HepG2 (cell line): ENCODE measurements at regions not wholly inside any gene's neighbourhood (a gene's known extent, or its start where the extent isn't known, plus 50 kb on each side); places are given as distances from the start of the nearest gene placed in this dataset.

Experiments used
- ATAC-seq: fragments of 200-7000 bp; cut with Tn5 transposase; 3 replicates; pipeline ENCODE4 v1.9.1; 2020; ENCODE audit warnings: mild to moderate bottlenecking, moderate library complexity
- BruUV-seq: library from RNA; stranded (reverse); fragments of 400-500 nt; replicated peaks from 2 replicates; lab custom pipeline; 2021; lab: Mats Ljungman, UMichigan
- CTCF ChIA-PET: fragments of 300-600 bp; formaldehyde crosslinking; extraction: SDS; loops from one replicate; lab custom pipeline; 2021; ENCODE audit warnings: low total read pairs, inconsistent platforms, low intra/inter-chr PET ratio; lab: Yijun Ruan, JAX
- POLR2A ChIA-PET: fragments of 350-600 bp; sonication (Branson Sonifier 250); formaldehyde crosslinking; loops from one replicate; lab custom pipeline; 2020; ENCODE audit warnings: antibody characterized with exemption, inconsistent platforms; lab: Yijun Ruan, JAX
- DNase-seq: peaks from one replicate; pipeline ENCODE4 v3.0.0-alpha.2; 2015; ENCODE audit warnings: low spot score
- FAIRE-seq: peaks from 3 replicates; lab custom pipeline; 2011; peaks lifted over from hg19 to GRCh38; lab: Jason Lieb, UNC
- H2AFZ ChIP-seq: one replicate; pipeline ENCODE4 v1.6.1; 2011; ENCODE audit warnings: low read length, inconsistent platforms
- H3K27ac ChIP-seq: fragments of 300-600 bp; 3 replicates; pipeline ENCODE4 v1.8.0; 2011; ENCODE audit warnings: mixed run types, mild to moderate bottlenecking, mixed read lengths, low read length, inconsistent platforms; ENCODE audit not compliant: insufficient read depth; ENCODE audit errors: extremely low read length
- H3K27me3 ChIP-seq, 2 experiments: fragments of 200-600 bp in 1 of 2; 2 replicates in 1 of 2; 3 replicates in 1 of 2; pipeline versions ENCODE4 v1.6.0 to v1.8.0; 2011; ENCODE audit warnings: low read length in 2 of 2, mild to moderate bottlenecking in 2 of 2, moderate library complexity in 2 of 2, inconsistent platforms in 1 of 2; ENCODE audit not compliant: insufficient read depth in 2 of 2, control insufficient read depth in 1 of 2
- H3K36me3 ChIP-seq, 2 experiments: fragments of 200-600 bp in 1 of 2; replicated peaks in 1 of 2; 2 replicates in 1 of 2; 3 replicates in 1 of 2; pipeline versions ENCODE4 v1.5.1 to v1.8.0; 2011; ENCODE audit warnings: low read length in 2 of 2, inconsistent platforms in 1 of 2; ENCODE audit not compliant: insufficient read depth in 2 of 2, control insufficient read depth in 1 of 2
- H3K4me1 ChIP-seq: 2 replicates; pipeline ENCODE4 v1.5.1; 2012; ENCODE audit warnings: low read length, inconsistent platforms; ENCODE audit not compliant: insufficient read depth
- H3K4me2 ChIP-seq: 2 replicates; pipeline ENCODE4 v1.6.0; 2011; ENCODE audit warnings: low read depth, low read length, inconsistent platforms
- H3K4me3 ChIP-seq, 3 experiments: fragments of 200-600 bp in 1 of 3; sonication (generic), shearing (Covaris generic) in 1 of 3; replicated peaks in 1 of 3; 2 replicates each; pipeline ENCODE4 v1.5.1; 2011 to 2016; ENCODE audit warnings: low read length in 3 of 3, inconsistent platforms in 2 of 3, low read depth in 2 of 3, mild to moderate bottlenecking in 2 of 3, control low read depth in 1 of 3, mixed read lengths in 1 of 3; ENCODE audit not compliant: insufficient read depth in 1 of 3
- H3K79me2 ChIP-seq: one replicate; pipeline ENCODE4 v1.6.1; 2011; ENCODE audit warnings: low read length, inconsistent platforms; ENCODE audit not compliant: insufficient read depth
- H3K9ac ChIP-seq: 2 replicates; pipeline ENCODE4 v1.6.0; 2011; ENCODE audit warnings: mild to moderate bottlenecking, low read depth, low read length, inconsistent platforms; ENCODE audit not compliant: insufficient read depth
- H3K9me3 ChIP-seq: 2 replicates; pipeline ENCODE4 v1.5.1; 2012; ENCODE audit warnings: mild to moderate bottlenecking, low read length
- H4K20me1 ChIP-seq: 2 replicates; pipeline ENCODE4 v1.6.0; 2011; ENCODE audit warnings: inconsistent platforms, mild to moderate bottlenecking, low read length, moderate library complexity; ENCODE audit not compliant: insufficient read depth
- ATAD3A ChIP-seq: sonication (generic); formaldehyde crosslinking; IDR thresholded peaks from 2 replicates; pipeline ENCODE4 v1.4.0; 2020; ENCODE audit warnings: missing genetic modification reagents
- CREM ChIP-seq, 2 experiments: sonication (generic) in 1 of 2; formaldehyde crosslinking in 1 of 2; IDR thresholded peaks; 2 replicates each; pipeline versions ENCODE4 v1.4.0 to v1.6.1; 2016 to 2020; ENCODE audit warnings: antibody characterized with exemption in 1 of 2, mild to moderate bottlenecking in 1 of 2, missing genetic modification reagents in 1 of 2
- GATAD2A ChIP-seq: IDR thresholded peaks from 2 replicates; pipeline ENCODE4 v1.6.1; 2016
- HNF4G ChIP-seq, 2 experiments: sonication (generic) in 1 of 2; formaldehyde crosslinking in 1 of 2; IDR thresholded peaks; 2 replicates each; pipeline versions ENCODE4 v1.4.0 to v1.6.1; 2011 to 2020; ENCODE audit warnings: borderline replicate concordance in 2 of 2, low read depth in 2 of 2, mild to moderate bottlenecking in 2 of 2, low read length in 1 of 2, missing genetic modification reagents in 1 of 2, moderate library complexity in 1 of 2
- HNRNPL ChIP-seq: fragments of 200-400 bp; formaldehyde crosslinking; IDR thresholded peaks from 2 replicates; pipeline ENCODE4 v1.6.1; 2017; ENCODE audit warnings: mild to moderate bottlenecking, low read depth, low read length
- HNRNPLL ChIP-seq: fragments of 200-400 bp; formaldehyde crosslinking; IDR thresholded peaks from 2 replicates; pipeline ENCODE4 v1.6.1; 2017; ENCODE audit warnings: mild to moderate bottlenecking, low read depth, low read length; ENCODE audit not compliant: poor library complexity, severe bottlenecking
- KDM2A ChIP-seq: sonication (generic); formaldehyde crosslinking; IDR thresholded peaks from 2 replicates; pipeline ENCODE4 v1.4.0; 2020; ENCODE audit warnings: low read depth, missing genetic modification reagents, borderline replicate concordance
- KDM5B ChIP-seq: sonication (generic); formaldehyde crosslinking; IDR thresholded peaks from 2 replicates; pipeline ENCODE4 v1.4.0; 2020; ENCODE audit warnings: missing genetic modification reagents, mild to moderate bottlenecking, borderline replicate concordance
- MXD1 ChIP-seq: sonication (generic); formaldehyde crosslinking; IDR thresholded peaks from 2 replicates; pipeline ENCODE4 v1.4.0; 2020; ENCODE audit warnings: mild to moderate bottlenecking, missing genetic modification reagents
- PAWR ChIP-seq: sonication (generic); formaldehyde crosslinking; IDR thresholded peaks from 2 replicates; pipeline ENCODE4 v1.4.0; 2020; ENCODE audit warnings: missing genetic modification reagents, mild to moderate bottlenecking, borderline replicate concordance
- PRDM4 ChIP-seq: sonication (generic); formaldehyde crosslinking; IDR thresholded peaks from 2 replicates; pipeline ENCODE4 v1.9.0; 2021; ENCODE audit warnings: missing genetic modification reagents, borderline replicate concordance
- RARA ChIP-seq: IDR thresholded peaks from 2 replicates; pipeline ENCODE4 v1.6.1; 2016; ENCODE audit warnings: missing genetic modification reagents, missing compliant biosample characterization
- RELA ChIP-seq: sonication (generic); formaldehyde crosslinking; IDR thresholded peaks from 2 replicates; pipeline ENCODE4 v1.4.0; 2020; ENCODE audit warnings: missing genetic modification reagents
- SRF ChIP-seq: IDR thresholded peaks from 2 replicates; pipeline ENCODE4 v1.6.1; 2011; ENCODE audit warnings: mild to moderate bottlenecking, low read depth, low read length, moderate library complexity
- SRSF9 ChIP-seq: fragments of 200-400 bp; formaldehyde crosslinking; IDR thresholded peaks from 2 replicates; pipeline ENCODE4 v1.6.1; 2018; ENCODE audit warnings: borderline replicate concordance, mild to moderate bottlenecking, low read depth, low read length; ENCODE audit not compliant: insufficient read depth, poor library complexity, severe bottlenecking
- ZFP91 ChIP-seq: sonication (generic); formaldehyde crosslinking; IDR thresholded peaks from 2 replicates; pipeline ENCODE4 v1.9.0; 2022; ENCODE audit warnings: missing genetic modification reagents, mild to moderate bottlenecking, borderline replicate concordance
- ZNF264 ChIP-seq: sonication (generic); formaldehyde crosslinking; IDR thresholded peaks from 2 replicates; pipeline ENCODE4 v1.4.0; 2020; ENCODE audit warnings: missing genetic modification reagents
- ZNF30 ChIP-seq: sonication (generic); formaldehyde crosslinking; IDR thresholded peaks from 2 replicates; pipeline ENCODE4 v1.5.0; 2020; ENCODE audit warnings: mild to moderate bottlenecking, missing genetic modification reagents
- in situ Hi-C: cut with HindIII; loops from 2 replicates; pipeline ENCODE4 v1.10.0; 2017; ENCODE audit warnings: low pct_unique_long_range_greater_than_20kb; ENCODE audit not compliant: extremely low pct_ligation_motif_present
- intact Hi-C: fragments of 100-400 bp; cut with micrococcal nuclease; formaldehyde crosslinking; loops from one replicate; pipeline ENCODE4 v1.10.0; 2022; ENCODE audit not compliant: unreplicated experiment
- TF ChIP-seq, protein P1 (sequence below): sonication (generic); formaldehyde crosslinking; IDR thresholded peaks from 2 replicates; pipeline ENCODE4 v1.8.0; 2023; ENCODE audit warnings: mild to moderate bottlenecking, missing genetic modification reagents

GRCh38 chr6:80932359-80932758 is 820.1 kb downstream of the TENT5A start:
- H3K4me2 ChIP-seq: no peak overlapping the region
- TF ChIP-seq HNF4G (IDR thresholded peaks at IDR 0.05; ENCODE audit: borderline replicate concordance, low read depth, low read length) (no peak), HNF4G (CRISPR knock-in tag; IDR thresholded peaks at IDR 0.05; ENCODE audit: borderline replicate concordance, low read depth) (no peak), MXD1 (no peak), SRSF9 (no peak), ZNF264 (CRISPR knock-in tag) (no peak), ZNF30 (CRISPR knock-in tag) (no peak), KDM2A (no peak), KDM5B (CRISPR knock-in tag) (no peak), HNRNPL (no peak), GATAD2A (CRISPR knock-in tag) (no peak), PRDM4 (no peak), SRF (no peak), HNRNPLL (no peak), ZFP91 (CRISPR knock-in tag) (no peak), RARA (CRISPR knock-in tag) (no peak), PAWR (CRISPR knock-in tag) (no peak), CREM (IDR thresholded peaks at IDR 0.05) (no peak), CREM (CRISPR knock-in tag; IDR thresholded peaks at IDR 0.05) (no peak), ATAD3A (CRISPR knock-in tag) (no peak), RELA (no peak)
- TF ChIP-seq, protein P1, sequence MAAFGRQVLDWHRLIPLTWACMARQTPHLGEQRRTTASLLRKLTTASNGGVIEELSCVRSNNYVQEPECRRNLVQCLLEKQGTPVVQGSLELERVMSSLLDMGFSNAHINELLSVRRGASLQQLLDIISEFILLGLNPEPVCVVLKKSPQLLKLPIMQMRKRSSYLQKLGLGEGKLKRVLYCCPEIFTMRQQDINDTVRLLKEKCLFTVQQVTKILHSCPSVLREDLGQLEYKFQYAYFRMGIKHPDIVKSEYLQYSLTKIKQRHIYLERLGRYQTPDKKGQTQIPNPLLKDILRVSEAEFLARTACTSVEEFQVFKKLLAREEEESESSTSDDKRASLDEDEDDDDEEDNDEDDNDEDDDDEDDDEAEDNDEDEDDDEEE: no peak
- TF ChIP-seq, all 625 proteins: peak for 0
- intact Hi-C loops: no loop called here
- Histone ChIP-seq H3K9me3 (peaks cover 73% of the 10 kb centered on the region), H2AFZ (no peak overlapping the region), H3K36me3 (no peaks in the 10 kb centered on the region), H4K20me1 (no peaks in the 10 kb centered on the region), H3K4me3 (no peak overlapping the region), H3K79me2 (no peaks in the 10 kb centered on the region), H3K27ac (no peak overlapping the region), H3K27me3 (no peaks in the 10 kb centered on the region), H3K9ac (no peak overlapping the region), H3K4me1 (no peaks in the 10 kb centered on the region)
- ChIA-PET CTCF (no interaction called here), POLR2A (no interaction called here)
- no peak for FAIRE-seq
- in situ Hi-C loops: no loop called here
- no peak for ATAC-seq
- DNase-seq: no peak
- no TSS peak for BruUV-seq
